ENCODE measurements at regions not wholly inside any gene's neighbourhood (a gene's known extent, or its start where the extent isn't known, plus 50 kb on each side); places are given as distances from the start of the nearest gene placed in this dataset.

GRCh38 chr5:36440300-36440699 is 138.6 kb upstream of the RANBP3L start:
- H3K4me1 ChIP-seq (ENCODE audit: control insufficient read depth, extremely low read depth, insufficient read depth, low read length), result peaks cover 36% of the 10 kb centered on the region
- H3K4me2 ChIP-seq (ENCODE audit: control insufficient read depth, extremely low read depth, insufficient read depth, low read depth, low read length), result no peak overlapping the region
- no peaks in the 10 kb centered on the region for H3K9me3 ChIP-seq (ENCODE audit: control insufficient read depth, low read depth, low read length)
- TF ChIP-seq EZH2 (IDR thresholded peaks at IDR 0.05; ENCODE audit: low read length), result no peak
- TF ChIP-seq, protein P1, sequence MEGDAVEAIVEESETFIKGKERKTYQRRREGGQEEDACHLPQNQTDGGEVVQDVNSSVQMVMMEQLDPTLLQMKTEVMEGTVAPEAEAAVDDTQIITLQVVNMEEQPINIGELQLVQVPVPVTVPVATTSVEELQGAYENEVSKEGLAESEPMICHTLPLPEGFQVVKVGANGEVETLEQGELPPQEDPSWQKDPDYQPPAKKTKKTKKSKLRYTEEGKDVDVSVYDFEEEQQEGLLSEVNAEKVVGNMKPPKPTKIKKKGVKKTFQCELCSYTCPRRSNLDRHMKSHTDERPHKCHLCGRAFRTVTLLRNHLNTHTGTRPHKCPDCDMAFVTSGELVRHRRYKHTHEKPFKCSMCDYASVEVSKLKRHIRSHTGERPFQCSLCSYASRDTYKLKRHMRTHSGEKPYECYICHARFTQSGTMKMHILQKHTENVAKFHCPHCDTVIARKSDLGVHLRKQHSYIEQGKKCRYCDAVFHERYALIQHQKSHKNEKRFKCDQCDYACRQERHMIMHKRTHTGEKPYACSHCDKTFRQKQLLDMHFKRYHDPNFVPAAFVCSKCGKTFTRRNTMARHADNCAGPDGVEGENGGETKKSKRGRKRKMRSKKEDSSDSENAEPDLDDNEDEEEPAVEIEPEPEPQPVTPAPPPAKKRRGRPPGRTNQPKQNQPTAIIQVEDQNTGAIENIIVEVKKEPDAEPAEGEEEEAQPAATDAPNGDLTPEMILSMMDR (optimal IDR thresholded peaks at IDR 0.05 in 1 of 3, IDR thresholded peaks at IDR 0.05 in 1 of 3, conservative IDR thresholded peaks at IDR 0.05 in 1 of 3; ENCODE audit: extremely low read depth in 1 of 3, insufficient read depth in 2 of 3, low read length in 3 of 3), result no peak
- H3K27ac ChIP-seq (ENCODE audit: control insufficient read depth, insufficient read depth, low read length), result no peak overlapping the region
- H2AFZ ChIP-seq (ENCODE audit: control insufficient read depth, low read length), result no peak overlapping the region
- no peaks in the 10 kb centered on the region for H4K20me1 ChIP-seq (ENCODE audit: control insufficient read depth, extremely low read depth, insufficient read depth, low read length)
- H3K79me2 ChIP-seq (ENCODE audit: control insufficient read depth, insufficient read depth, low read length), result no peaks in the 10 kb centered on the region
- no peaks in the 10 kb centered on the region for H3K36me3 ChIP-seq (ENCODE audit: control insufficient read depth in 2 of 2, extremely low read depth in 1 of 2, insufficient read depth in 2 of 2, low read length in 2 of 2)
- dilution Hi-C loops (cut with MboI; ENCODE audit: extremely low pct_ligation_motif_present, low sequenced_read_pairs), result no loop called here
- H3K9me1 ChIP-seq (ENCODE audit: control insufficient read depth, extremely low read depth, insufficient read depth, low read length), result no peaks in the 10 kb centered on the region
- FAIRE-seq (no peak), DNase-seq (ENCODE audit: low read depth, low spot score) (no peak)
- H3K27me3 ChIP-seq (ENCODE audit: control insufficient read depth, extremely low read depth, insufficient read depth, low read length), result no peaks in the 10 kb centered on the region
- no peak overlapping the region for H3K9ac ChIP-seq (ENCODE audit: control insufficient read depth, extremely low read depth, insufficient read depth, low read length)
- no peak overlapping the region for H3K4me3 ChIP-seq (ENCODE audit: control insufficient read depth in 2 of 3, extremely low read depth in 1 of 3, insufficient read depth in 2 of 3, low read depth in 1 of 3, low read length in 3 of 3)

- H4K20me1 ChIP-seq (ENCODE audit: control insufficient read depth, extremely low read depth, insufficient read depth, low read length), result no peaks in the 10 kb centered on the region
- no peak for TF ChIP-seq EZH2 (IDR thresholded peaks at IDR 0.05; ENCODE audit: low read length)
- TF ChIP-seq, protein P1 (optimal IDR thresholded peaks at IDR 0.05 in 1 of 3, IDR thresholded peaks at IDR 0.05 in 1 of 3, conservative IDR thresholded peaks at IDR 0.05 in 1 of 3; ENCODE audit: extremely low read depth in 1 of 3, insufficient read depth in 2 of 3, low read length in 3 of 3), result no peak
- no peaks in the 10 kb centered on the region for H3K9me1 ChIP-seq (ENCODE audit: control insufficient read depth, extremely low read depth, insufficient read depth, low read length)
- no peak overlapping the region for H2AFZ ChIP-seq (ENCODE audit: control insufficient read depth, low read length)
- FAIRE-seq, result no peak
- no peak overlapping the region for H3K9ac ChIP-seq (ENCODE audit: control insufficient read depth, extremely low read depth, insufficient read depth, low read length)
- H3K4me3 ChIP-seq (ENCODE audit: control insufficient read depth in 2 of 3, extremely low read depth in 1 of 3, insufficient read depth in 2 of 3, low read depth in 1 of 3, low read length in 3 of 3), result no peak overlapping the region
- no peaks in the 10 kb centered on the region for H3K36me3 ChIP-seq (ENCODE audit: control insufficient read depth in 2 of 2, extremely low read depth in 1 of 2, insufficient read depth in 2 of 2, low read length in 2 of 2)
- dilution Hi-C loops (cut with MboI; ENCODE audit: extremely low pct_ligation_motif_present, low sequenced_read_pairs), result no loop called here
- no peaks in the 10 kb centered on the region for H3K27me3 ChIP-seq (ENCODE audit: control insufficient read depth, extremely low read depth, insufficient read depth, low read length)
- no peaks in the 10 kb centered on the region for H3K79me2 ChIP-seq (ENCODE audit: control insufficient read depth, insufficient read depth, low read length)
- H3K27ac ChIP-seq (ENCODE audit: control insufficient read depth, insufficient read depth, low read length), result no peak overlapping the region
- H3K4me2 ChIP-seq (ENCODE audit: control insufficient read depth, extremely low read depth, insufficient read depth, low read depth, low read length), result no peak overlapping the region
- no peaks in the 10 kb centered on the region for H3K9me3 ChIP-seq (ENCODE audit: control insufficient read depth, low read depth, low read length)
- peaks cover 36% of the 10 kb centered on the region for H3K4me1 ChIP-seq (ENCODE audit: control insufficient read depth, extremely low read depth, insufficient read depth, low read length)
- DNase-seq (ENCODE audit: low read depth, low spot score), result no peak
Measured at GRCh38 chr5:36441280-36441679, 139.6 kb upstream of the RANBP3L start.

Data from keratinocyte (primary cell).